ENCODE measurements at regions not wholly inside any gene's neighbourhood (a gene's known extent, or its start where the extent isn't known, plus 50 kb on each side); places are given as distances from the start of the nearest gene placed in this dataset.

DNA sequence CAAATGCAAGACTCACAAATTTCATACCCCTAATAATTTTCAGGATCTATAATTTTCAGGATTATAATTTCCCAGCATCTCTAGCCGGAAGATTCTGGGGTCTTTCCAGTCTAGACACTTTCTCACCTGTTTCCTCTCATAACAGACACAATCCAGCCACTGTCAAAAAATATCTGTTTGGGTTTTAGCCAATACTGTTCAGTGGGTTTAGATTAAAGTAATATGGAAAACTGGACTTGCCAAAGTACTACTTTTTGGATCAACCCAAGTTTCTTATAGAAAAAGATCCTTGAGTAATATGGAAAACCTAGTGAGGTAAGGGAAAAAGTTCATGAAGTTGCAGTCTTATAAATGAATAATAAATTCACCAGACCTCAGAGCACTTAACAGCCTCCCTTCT is 62.1 kb upstream of the NEBL start:
- 77 to 85% methylated on average over 1 of the region's 1 CpG for WGBS, 2 donors
- H3K27ac ChIP-seq, result no peak overlapping the region
- H3K36me3 ChIP-seq, result no peaks in the 10 kb centered on the region
- ATAC-seq (ENCODE audit: low FRiP score in 2 of 2) (no peak), DNase-seq (no peak)
- H3K9me3 ChIP-seq, result no peaks in the 10 kb centered on the region
- H3K27me3 ChIP-seq, result no peaks in the 10 kb centered on the region
- TF ChIP-seq, protein P1, sequence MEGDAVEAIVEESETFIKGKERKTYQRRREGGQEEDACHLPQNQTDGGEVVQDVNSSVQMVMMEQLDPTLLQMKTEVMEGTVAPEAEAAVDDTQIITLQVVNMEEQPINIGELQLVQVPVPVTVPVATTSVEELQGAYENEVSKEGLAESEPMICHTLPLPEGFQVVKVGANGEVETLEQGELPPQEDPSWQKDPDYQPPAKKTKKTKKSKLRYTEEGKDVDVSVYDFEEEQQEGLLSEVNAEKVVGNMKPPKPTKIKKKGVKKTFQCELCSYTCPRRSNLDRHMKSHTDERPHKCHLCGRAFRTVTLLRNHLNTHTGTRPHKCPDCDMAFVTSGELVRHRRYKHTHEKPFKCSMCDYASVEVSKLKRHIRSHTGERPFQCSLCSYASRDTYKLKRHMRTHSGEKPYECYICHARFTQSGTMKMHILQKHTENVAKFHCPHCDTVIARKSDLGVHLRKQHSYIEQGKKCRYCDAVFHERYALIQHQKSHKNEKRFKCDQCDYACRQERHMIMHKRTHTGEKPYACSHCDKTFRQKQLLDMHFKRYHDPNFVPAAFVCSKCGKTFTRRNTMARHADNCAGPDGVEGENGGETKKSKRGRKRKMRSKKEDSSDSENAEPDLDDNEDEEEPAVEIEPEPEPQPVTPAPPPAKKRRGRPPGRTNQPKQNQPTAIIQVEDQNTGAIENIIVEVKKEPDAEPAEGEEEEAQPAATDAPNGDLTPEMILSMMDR (IDR thresholded peaks at IDR 0.05), result no peak
- H3K4me1 ChIP-seq, result peaks cover 0 to 8% (median 0%) of the 10 kb centered on the region in 4 donors
- no peak overlapping the region for H3K4me3 ChIP-seq

DNA sequence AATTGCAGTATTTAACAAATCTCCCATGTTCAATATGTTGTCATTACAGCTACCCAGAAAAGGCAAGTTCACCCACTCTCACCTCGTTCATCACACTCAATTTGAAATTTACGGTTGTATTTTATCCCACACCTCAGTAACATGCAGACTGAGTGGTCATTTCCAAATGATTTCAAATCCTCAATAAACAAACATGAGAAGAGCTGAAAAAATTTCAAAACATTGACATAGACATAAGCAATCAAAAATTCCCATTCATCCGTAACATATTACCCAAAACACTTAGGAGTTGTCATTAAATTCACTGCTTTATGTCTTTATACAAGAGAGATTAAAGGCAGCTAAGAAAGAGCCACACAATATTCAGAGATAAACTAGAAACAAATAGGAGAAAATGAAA is 61.7 kb upstream of the NEBL start:
- no peaks in the 10 kb centered on the region for H3K36me3 ChIP-seq
- TF ChIP-seq POLR2AphosphoS5 (IDR thresholded peaks at IDR 0.05) (no peak), EP300 (IDR thresholded peaks at IDR 0.05) (no peak), POLR2A (IDR thresholded peaks at IDR 0.05) (no peak)
- TF ChIP-seq, protein P1 (IDR thresholded peaks at IDR 0.05), result no peak
- no peak overlapping the region for H3K27ac ChIP-seq
- peaks cover 0 to 8% (median 0%) of the 10 kb centered on the region in 4 donors for H3K4me1 ChIP-seq
- 53 to 59% methylated on average over 3 of the region's 3 CpGs for WGBS, 2 donors
- ATAC-seq (ENCODE audit: low FRiP score in 2 of 2), result no peak
- H3K27me3 ChIP-seq, result no peaks in the 10 kb centered on the region
- H3K4me3 ChIP-seq, result no peak overlapping the region
- no peak for DNase-seq
- H3K9me3 ChIP-seq, result no peaks in the 10 kb centered on the region

- H3K4me3 ChIP-seq, result no peak overlapping the region
- H3K9me3 ChIP-seq, result no peaks in the 10 kb centered on the region
- no peaks in the 10 kb centered on the region for H3K36me3 ChIP-seq
- no peak for DNase-seq
- TF ChIP-seq, protein P1 (IDR thresholded peaks at IDR 0.05), result no peak
- TF ChIP-seq POLR2A (IDR thresholded peaks at IDR 0.05) (no peak), POLR2AphosphoS5 (IDR thresholded peaks at IDR 0.05) (no peak)
- H3K4me1 ChIP-seq, result peaks cover 0 to 8% (median 0%) of the 10 kb centered on the region in 4 donors
- H3K27ac ChIP-seq, result no peak overlapping the region
- ATAC-seq (ENCODE audit: low FRiP score in 2 of 2), result no peak
- WGBS, 2 donors, result 68 to 80% methylated on average over 4 of the region's 4 CpGs
- no peaks in the 10 kb centered on the region for H3K27me3 ChIP-seq
These were observed 61.1 kb upstream of the NEBL start for GRCh38 chr10:20958225-20958624.

DNA sequence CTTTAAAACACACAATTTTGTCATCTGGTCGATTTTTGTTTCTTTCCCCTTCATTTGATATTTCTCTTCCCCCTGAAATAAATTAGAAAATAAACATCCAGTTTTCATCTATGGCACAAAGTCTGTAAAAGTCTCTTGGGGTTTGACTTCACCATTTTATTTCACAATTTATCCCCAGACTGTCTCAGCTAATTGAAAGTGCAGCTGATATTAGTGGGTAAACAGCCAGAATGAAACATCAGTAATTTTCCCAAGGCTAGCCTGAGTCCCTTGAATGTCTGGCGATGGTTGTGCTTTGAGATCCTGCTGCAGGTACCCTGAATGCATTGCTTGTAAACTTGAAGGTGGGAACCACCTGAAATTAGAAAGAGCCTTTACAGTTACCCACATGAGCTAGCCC is 60.6 kb upstream of the NEBL start:
- H3K36me3 ChIP-seq, result no peaks in the 10 kb centered on the region
- no peaks in the 10 kb centered on the region for H3K9me3 ChIP-seq
- H3K27me3 ChIP-seq, result no peaks in the 10 kb centered on the region
- no peak overlapping the region for H3K4me3 ChIP-seq
- TF ChIP-seq POLR2AphosphoS5 (IDR thresholded peaks at IDR 0.05) (no peak), POLR2A (IDR thresholded peaks at IDR 0.05) (no peak), EP300 (IDR thresholded peaks at IDR 0.05) (no peak)
- TF ChIP-seq, protein P1 (IDR thresholded peaks at IDR 0.05), result no peak
- WGBS, 2 donors, result 43 to 58% methylated on average over 2 of the region's 2 CpGs
- H3K4me1 ChIP-seq, result peaks cover 0 to 8% (median 0%) of the 10 kb centered on the region in 4 donors
- H3K27ac ChIP-seq, result no peak overlapping the region
- DNase-seq, result no peak
- ATAC-seq (ENCODE audit: low FRiP score in 2 of 2), result no peak

DNA sequence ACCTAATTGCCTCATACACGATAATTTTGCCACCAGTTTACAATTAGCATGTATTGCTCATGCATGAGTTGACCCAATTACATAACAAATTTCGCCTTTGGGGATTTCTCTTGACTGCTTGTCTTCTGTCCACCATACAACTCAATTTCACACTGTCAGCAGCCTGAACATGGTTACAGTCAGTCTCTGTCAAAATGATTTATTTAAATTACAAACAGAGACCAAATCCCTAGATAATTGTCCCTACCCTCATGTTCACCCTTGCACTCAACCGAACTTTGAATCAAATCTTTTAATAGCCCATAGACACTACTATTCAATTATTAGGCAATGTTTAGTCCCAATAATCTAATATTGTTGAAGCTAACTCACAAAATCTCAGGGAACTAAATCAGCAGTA is 59.7 kb upstream of the NEBL start:
- 55 to 70% methylated on average over 3 of the region's 3 CpGs for WGBS, 2 donors
- Histone ChIP-seq H3K4me1 (no peaks in the 10 kb centered on the region), H3K27ac (no peak overlapping the region), H3K27me3 (no peaks in the 10 kb centered on the region), H3K9me3 (no peaks in the 10 kb centered on the region), H3K4me3 (no peak overlapping the region), H3K36me3 (no peaks in the 10 kb centered on the region)
- DNase-seq (no peak), ATAC-seq (ENCODE audit: low FRiP score in 2 of 2) (no peak)
- TF ChIP-seq POLR2A (IDR thresholded peaks at IDR 0.05), result no peak
- TF ChIP-seq, protein P1 (IDR thresholded peaks at IDR 0.05), result no peak
- no peak for TF ChIP-seq POLR2AphosphoS5 (IDR thresholded peaks at IDR 0.05)
- TF ChIP-seq EP300 (IDR thresholded peaks at IDR 0.05), result no peak
